Stimulated activated CD4-positive, alpha-beta T cell treated with anti-CD3 and anti-CD28 coated beads, Interleukin-12 subunit alpha, Interleukin-12 subunit beta, amount 100 ng/mL, for 24 hours (primary cell): ENCODE measurements at regions not wholly inside any gene's neighbourhood (a gene's known extent, or its start where the extent isn't known, plus 50 kb on each side); places are given as distances from the start of the nearest gene placed in this dataset.

ENCODE experiments used
- DNase-seq, 2 experiments: peaks; one replicate each; pipeline ENCODE4 v3.0.0-alpha.2; 2020; ENCODE audit warnings: low read depth in 2 of 2

- no peak for DNase-seq
Measured at GRCh38 chr18:71754246-71754645, 789.9 kb downstream of the CBLN2 start.

DNA sequence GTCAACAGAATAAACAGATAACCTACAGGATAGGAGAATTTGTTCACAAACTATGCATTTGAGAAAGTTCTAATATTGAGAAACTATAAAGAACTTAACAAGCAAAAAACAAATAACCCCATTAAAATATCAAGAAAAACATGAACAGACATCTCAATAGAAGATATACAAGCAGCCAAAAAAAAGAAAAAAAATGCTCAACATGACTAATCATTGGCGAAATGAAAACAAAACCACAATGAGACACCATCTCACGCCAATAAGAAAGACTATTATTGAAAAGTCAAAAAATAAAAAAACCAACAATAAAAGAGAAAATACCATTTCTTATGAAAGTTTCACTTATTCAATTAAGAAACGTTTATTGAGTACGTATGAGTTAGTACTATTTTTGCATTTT is 800.5 kb downstream of the CBLN2 start:
- no peak for DNase-seq

DNA sequence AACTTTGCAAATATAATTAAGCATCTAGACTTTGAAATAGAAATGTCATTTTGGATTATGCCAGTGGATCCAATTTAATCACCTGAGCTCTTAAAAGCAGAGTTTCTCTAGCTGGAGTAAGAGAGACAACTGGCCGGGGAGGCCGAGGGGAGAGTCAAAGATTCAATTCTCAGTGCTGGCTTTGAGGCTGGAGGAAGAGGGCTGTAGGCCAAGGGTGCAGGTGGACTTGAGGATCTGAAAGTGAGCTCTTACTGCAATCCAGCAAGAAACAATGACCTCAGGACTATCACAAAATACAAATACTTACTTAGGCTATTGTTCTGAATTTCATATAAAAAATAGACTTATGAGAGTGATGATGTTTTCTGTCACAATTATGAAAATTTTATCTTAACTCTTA is 814.5 kb downstream of the CBLN2 start:
- DNase-seq, result no peak

GRCh38 chr18:71727909-71728308 is 816.2 kb downstream of the CBLN2 start:
- no peak for DNase-seq

- no peak for DNase-seq
Measured at GRCh38 chr18:71725256-71725655, 818.9 kb downstream of the CBLN2 start.

DNA sequence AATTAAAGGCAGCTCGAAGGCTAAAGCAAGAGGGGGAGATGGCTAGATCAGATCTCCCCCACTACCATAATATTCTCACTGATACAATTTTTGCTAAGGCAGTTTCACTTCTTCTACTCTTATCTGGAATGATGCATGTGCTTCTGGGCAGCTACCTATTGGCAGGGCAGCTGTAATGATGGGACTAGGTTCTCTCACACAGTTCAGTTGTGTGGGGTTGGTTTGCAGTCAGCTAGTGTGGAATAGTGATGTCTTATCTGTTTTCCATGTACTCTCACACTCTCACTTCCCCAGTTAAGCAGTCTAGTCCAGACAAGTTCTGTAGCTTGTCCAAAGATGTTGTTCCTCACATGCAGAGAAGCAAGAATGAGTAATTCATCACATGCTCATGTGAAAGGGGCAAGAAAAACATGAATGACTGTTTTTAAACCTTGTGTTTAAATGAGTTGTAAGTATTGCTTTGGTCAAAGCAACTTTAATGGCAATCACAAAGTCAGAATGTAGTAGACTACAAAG is 836.1 kb downstream of the CBLN2 start:
- DNase-seq, result no peak

DNA sequence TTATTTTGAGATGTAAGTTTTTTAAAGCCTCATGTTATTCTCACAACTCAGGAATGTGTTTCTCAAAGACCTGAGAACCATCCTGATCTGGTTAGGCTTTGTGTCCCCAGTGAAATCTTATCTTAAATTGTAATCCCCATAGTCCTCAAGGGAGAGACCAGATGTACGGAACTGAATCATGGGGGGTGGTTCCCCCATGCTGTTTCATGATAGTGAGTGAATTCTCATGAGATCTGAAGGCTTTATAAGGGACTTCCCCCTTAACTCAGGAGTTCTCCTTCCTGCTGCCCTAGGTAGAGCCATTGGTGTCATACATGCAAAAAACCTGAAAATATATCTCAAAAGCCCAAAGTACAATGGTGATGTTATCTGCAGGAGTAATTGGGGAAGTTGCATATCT is 836.7 kb downstream of the CBLN2 start:
- DNase-seq, result no peak

DNA sequence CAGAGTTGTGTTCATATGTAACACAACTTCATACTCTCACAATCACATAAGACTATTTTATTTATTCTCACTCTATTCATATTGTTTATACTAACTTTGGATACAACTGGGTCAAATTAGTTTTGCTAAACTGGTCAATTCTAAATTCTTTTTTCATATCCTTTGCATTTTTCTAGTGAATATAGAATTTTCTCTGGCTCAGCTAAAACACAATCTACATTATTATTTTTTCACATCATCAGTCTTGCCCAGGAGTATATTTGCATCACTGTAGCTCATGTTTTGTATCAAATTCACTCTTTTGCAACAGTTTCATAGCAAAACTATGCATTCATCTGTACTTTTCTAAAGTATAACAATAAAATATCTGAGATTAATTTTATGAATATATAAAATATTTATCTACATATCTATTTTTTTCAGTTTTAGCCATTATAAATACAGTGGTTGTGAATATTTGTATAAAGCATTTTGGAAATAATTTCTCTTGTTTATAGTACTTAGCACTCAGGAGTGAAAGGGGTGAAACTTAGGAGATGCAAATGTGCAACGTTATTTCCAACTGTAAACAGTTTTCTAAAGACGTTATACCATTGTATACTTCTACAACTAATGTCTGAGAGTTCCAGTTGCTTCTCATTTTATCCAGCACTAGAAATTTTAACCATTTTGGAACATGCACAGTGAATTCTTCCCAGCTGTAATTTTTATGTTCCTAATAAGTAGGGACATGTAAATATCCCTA is 854.6 kb downstream of the CBLN2 start:
- DNase-seq, result no peak

- no peak for DNase-seq
Measured at GRCh38 chr18:71682591-71682990, 861.6 kb downstream of the CBLN2 start.

- DNase-seq, result no peak
Measured at GRCh38 chr18:71678144-71678543, 866.0 kb downstream of the CBLN2 start.

GRCh38 chr18:71673954-71674353 is 870.2 kb downstream of the CBLN2 start:
- no peak for DNase-seq

- no peak for DNase-seq
Measured at GRCh38 chr18:71673498-71673897, 870.6 kb downstream of the CBLN2 start.

- no peak for DNase-seq
Measured at GRCh38 chr18:71666481-71666880, 877.7 kb downstream of the CBLN2 start.

DNA sequence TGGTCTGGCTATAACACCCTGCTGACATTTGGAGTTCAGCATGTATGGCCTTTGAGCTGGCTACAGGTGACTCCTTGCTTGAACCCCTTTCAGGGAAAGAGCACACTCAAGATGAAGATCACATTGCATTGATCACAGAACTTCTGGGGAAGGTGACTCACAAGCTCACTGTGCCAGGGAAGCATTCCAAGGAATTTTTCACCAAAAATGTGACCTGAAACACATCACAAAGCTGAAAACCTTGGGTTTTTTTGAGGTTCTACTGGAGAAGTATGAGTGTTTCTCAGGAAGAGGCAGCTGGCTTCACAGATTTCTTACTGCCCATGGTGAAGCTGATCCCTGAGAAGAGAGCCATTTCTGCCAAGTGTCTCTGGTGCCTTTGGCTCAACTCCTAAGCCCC is 879.0 kb downstream of the CBLN2 start:
- no peak for DNase-seq

- no peak for DNase-seq
Measured at GRCh38 chr18:71643822-71644221, 900.3 kb downstream of the CBLN2 start.

GRCh38 chr18:71630696-71631095 is 913.4 kb downstream of the CBLN2 start:
- no peak for DNase-seq

DNA sequence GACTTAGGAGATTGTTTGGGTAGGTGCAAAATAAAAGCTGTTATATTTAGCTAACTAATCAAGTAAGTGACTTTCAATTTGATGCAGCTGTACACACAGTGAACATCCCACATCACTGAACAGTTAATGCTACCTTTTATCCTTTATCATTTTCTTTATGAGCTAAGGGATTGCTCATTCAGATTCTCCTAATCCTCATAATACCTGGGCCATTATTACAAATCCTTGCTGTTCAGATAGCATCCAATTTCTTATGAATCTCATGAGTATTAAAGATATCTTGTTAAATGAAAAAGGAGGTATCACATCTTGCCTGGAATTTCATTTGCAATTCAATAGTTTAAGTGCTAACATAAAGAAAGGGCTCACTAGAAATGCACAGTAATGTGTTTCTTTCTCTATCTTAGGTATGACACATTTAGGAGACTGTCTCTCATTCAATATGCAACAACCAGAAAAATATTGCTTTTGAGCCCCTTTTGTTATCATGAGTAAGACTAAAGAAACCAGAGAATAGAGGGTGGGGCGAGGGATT is 918.5 kb downstream of the CBLN2 start:
- no peak for DNase-seq

- DNase-seq, result no peak
Measured at GRCh38 chr18:71598374-71598773, 945.8 kb downstream of the CBLN2 start.

DNA sequence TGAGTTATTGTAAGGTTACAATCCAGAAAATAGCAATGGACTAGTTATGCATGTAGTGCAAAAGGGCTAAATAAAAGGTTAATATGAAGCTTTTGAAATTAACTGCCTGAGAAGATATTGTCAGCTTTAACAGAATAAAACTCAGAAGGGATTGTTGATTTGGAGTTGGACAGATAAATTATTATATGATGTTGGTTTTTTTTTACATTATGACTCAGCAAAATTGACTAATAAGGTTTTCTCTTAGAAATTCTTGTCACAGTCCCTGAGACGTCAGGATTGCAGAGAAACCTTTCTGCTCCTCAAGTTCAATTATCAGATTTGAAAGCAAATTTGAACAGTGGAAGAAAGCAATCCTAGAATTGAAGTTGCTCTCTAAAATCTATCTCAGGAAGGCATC is 946.9 kb downstream of the CBLN2 start:
- no peak for DNase-seq

- DNase-seq, result no peak
Measured at GRCh38 chr18:71583252-71583651, 960.9 kb downstream of the CBLN2 start.

- DNase-seq, result no peak
Measured at GRCh38 chr18:71554686-71555085, 989.5 kb downstream of the CBLN2 start.

- no peak for DNase-seq
Measured at GRCh38 chr18:71541643-71542042, 1002.5 kb downstream of the CBLN2 start.

- no peak for DNase-seq
Measured at GRCh38 chr18:71529703-71530303, 1014.3 kb downstream of the CBLN2 start.
